ENCODE measurements at regions not wholly inside any gene's neighbourhood (a gene's known extent, or its start where the extent isn't known, plus 50 kb on each side); places are given as distances from the start of the nearest gene placed in this dataset.

DNA sequence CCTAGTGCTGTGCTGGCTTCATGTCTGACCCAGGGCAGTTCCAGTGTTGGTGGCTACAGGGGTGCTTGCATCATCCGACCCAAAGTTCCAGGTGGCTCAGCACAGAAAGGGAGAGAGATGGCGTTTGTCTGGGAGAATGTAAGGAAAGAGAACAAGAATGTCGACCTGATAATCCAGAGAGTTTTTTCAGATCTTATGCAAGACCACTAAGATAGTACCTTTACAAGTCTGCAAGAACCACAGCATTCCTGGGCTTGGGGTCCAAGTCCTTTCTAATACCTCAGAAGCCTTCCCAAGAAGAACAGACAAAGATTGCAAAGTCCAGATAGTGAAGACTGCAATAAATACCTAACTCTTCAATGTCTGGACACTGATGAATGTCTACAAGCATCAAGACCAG lies 363.0 kb upstream of the TOM1L1 start:
- TF ChIP-seq, protein P1, sequence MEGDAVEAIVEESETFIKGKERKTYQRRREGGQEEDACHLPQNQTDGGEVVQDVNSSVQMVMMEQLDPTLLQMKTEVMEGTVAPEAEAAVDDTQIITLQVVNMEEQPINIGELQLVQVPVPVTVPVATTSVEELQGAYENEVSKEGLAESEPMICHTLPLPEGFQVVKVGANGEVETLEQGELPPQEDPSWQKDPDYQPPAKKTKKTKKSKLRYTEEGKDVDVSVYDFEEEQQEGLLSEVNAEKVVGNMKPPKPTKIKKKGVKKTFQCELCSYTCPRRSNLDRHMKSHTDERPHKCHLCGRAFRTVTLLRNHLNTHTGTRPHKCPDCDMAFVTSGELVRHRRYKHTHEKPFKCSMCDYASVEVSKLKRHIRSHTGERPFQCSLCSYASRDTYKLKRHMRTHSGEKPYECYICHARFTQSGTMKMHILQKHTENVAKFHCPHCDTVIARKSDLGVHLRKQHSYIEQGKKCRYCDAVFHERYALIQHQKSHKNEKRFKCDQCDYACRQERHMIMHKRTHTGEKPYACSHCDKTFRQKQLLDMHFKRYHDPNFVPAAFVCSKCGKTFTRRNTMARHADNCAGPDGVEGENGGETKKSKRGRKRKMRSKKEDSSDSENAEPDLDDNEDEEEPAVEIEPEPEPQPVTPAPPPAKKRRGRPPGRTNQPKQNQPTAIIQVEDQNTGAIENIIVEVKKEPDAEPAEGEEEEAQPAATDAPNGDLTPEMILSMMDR (conservative IDR thresholded peaks at IDR 0.05): no peak
- TF ChIP-seq ZFX (IDR thresholded peaks at IDR 0.05): no peak

All from C4-2B (cell line).